IMR-90 (cell line): ENCODE measurements at regions not wholly inside any gene's neighbourhood (a gene's known extent, or its start where the extent isn't known, plus 50 kb on each side); places are given as distances from the start of the nearest gene placed in this dataset.
A peak's percentile ranks its signal among the peaks of the same experiment; 100 is the strongest.

ENCODE experiments used
- ATAC-seq: fragments of 200-7000 bp; cut with Tn5 transposase; 2 replicates; pipeline ENCODE4 v1.9.1; 2020; ENCODE audit warnings: low read depth, mild to moderate bottlenecking, moderate library complexity
- BruUV-seq: library from RNA; stranded (reverse); fragments of 400-500 nt; replicated peaks from 2 replicates; lab custom pipeline; 2021; lab: Mats Ljungman, UMichigan
- CTCF ChIA-PET: fragments of 300-600 bp; formaldehyde crosslinking; extraction: SDS; loops from one replicate; lab custom pipeline; 2021; ENCODE audit warnings: antibody characterized with exemption; lab: Yijun Ruan, JAX
- POLR2A ChIA-PET: fragments of 300-600 bp; sonication (Branson Sonifier 250); formaldehyde crosslinking; loops from one replicate; lab custom pipeline; 2022; ENCODE audit warnings: antibody characterized with exemption; ENCODE audit not compliant: unreplicated experiment; lab: Charles Lee
- DNase-seq: peaks from one replicate; pipeline ENCODE4 v3.0.0; 2013
- H2AFZ ChIP-seq: replicated peaks from 2 replicates; pipeline ENCODE3; 2013; ENCODE audit warnings: low read length, mild to moderate bottlenecking; ENCODE audit not compliant: poor library complexity
- H2AK5ac ChIP-seq: 2 replicates; pipeline ENCODE4 v1.6.1; 2013; ENCODE audit warnings: low read depth, low read length, inconsistent platforms
- H2AK9ac ChIP-seq: replicated peaks from 2 replicates; pipeline ENCODE3; 2013; ENCODE audit warnings: mild to moderate bottlenecking, low read depth, low read length, moderate library complexity; ENCODE audit not compliant: poor library complexity
- H2BK120ac ChIP-seq: 2 replicates; pipeline ENCODE4 v1.6.1; 2013; ENCODE audit warnings: low read depth, low read length, inconsistent platforms
- H2BK15ac ChIP-seq: 3 replicates; pipeline ENCODE4 v1.6.1; 2013; ENCODE audit warnings: low read depth, low read length, inconsistent platforms
- H2BK20ac ChIP-seq: 2 replicates; pipeline ENCODE4 v1.6.1; 2013; ENCODE audit warnings: low read depth, mild to moderate bottlenecking, inconsistent platforms, low read length, moderate library complexity
- H2BK5ac ChIP-seq: 2 replicates; pipeline ENCODE4 v1.6.1; 2013; ENCODE audit warnings: mild to moderate bottlenecking, low read depth, low read length, inconsistent platforms; ENCODE audit not compliant: poor library complexity, severe bottlenecking
- H3K14ac ChIP-seq: replicated peaks from 2 replicates; pipeline ENCODE4 v1.6.1; 2013; ENCODE audit warnings: low read depth, low read length, inconsistent platforms
- H3K18ac ChIP-seq: 2 replicates; pipeline ENCODE4 v1.6.1; 2013; ENCODE audit warnings: low read depth, low read length, control low read depth
- H3K23ac ChIP-seq: 2 replicates; pipeline ENCODE4 v1.6.1; 2013; ENCODE audit warnings: low read depth, low read length, inconsistent platforms
- H3K27ac ChIP-seq: 2 replicates; pipeline ENCODE4 v1.5.1; 2013; ENCODE audit warnings: mild to moderate bottlenecking, control low read depth, low read length; ENCODE audit not compliant: insufficient read depth
- H3K27me3 ChIP-seq: 2 replicates; pipeline ENCODE4 v1.6.1; 2013; ENCODE audit warnings: low read length; ENCODE audit not compliant: control insufficient read depth, insufficient read depth
- H3K36me3 ChIP-seq: 2 replicates; pipeline ENCODE4 v1.6.1; 2013; ENCODE audit warnings: low read length, mixed read lengths; ENCODE audit not compliant: control insufficient read depth, insufficient read depth
- H3K4ac ChIP-seq: 2 replicates; pipeline ENCODE4 v1.6.1; 2013; ENCODE audit warnings: low read depth, low read length, inconsistent platforms
- H3K4me1 ChIP-seq: 2 replicates; pipeline ENCODE4 v1.6.1; 2013; ENCODE audit warnings: low read length, mixed read lengths; ENCODE audit not compliant: control insufficient read depth, insufficient read depth
- H3K4me2 ChIP-seq: 2 replicates; pipeline ENCODE4 v1.6.1; 2013; ENCODE audit warnings: low read depth, mild to moderate bottlenecking, control low read depth, low read length, moderate library complexity
- H3K4me3 ChIP-seq: 2 replicates; pipeline ENCODE4 v1.5.1; 2013; ENCODE audit warnings: low read depth, mild to moderate bottlenecking, control low read depth, low read length, moderate library complexity; ENCODE audit not compliant: insufficient read depth
- H3K56ac ChIP-seq: 2 replicates; pipeline ENCODE4 v1.6.1; 2013; ENCODE audit warnings: low read length, inconsistent platforms; ENCODE audit not compliant: insufficient read depth; ENCODE audit errors: extremely low read depth
- H3K79me1 ChIP-seq, 2 experiments: 2 replicates each; pipeline ENCODE4 v1.6.1; 2013; ENCODE audit warnings: low read length in 2 of 2, inconsistent platforms in 1 of 2, low read depth in 1 of 2
- H3K9ac ChIP-seq: 2 replicates; pipeline ENCODE4 v1.6.1; 2013; ENCODE audit warnings: low read depth, low read length, control low read depth
- H3K9me1 ChIP-seq: 2 replicates; pipeline ENCODE4 v1.6.1; 2013; ENCODE audit warnings: low read length, inconsistent platforms; ENCODE audit not compliant: insufficient read depth
- H3K9me3 ChIP-seq: 2 replicates; pipeline ENCODE4 v1.6.1; 2013; ENCODE audit warnings: low read length; ENCODE audit not compliant: control insufficient read depth, insufficient read depth
- H4K20me1 ChIP-seq: 2 replicates; pipeline ENCODE4 v1.6.1; 2013; ENCODE audit warnings: low read length, inconsistent platforms; ENCODE audit not compliant: insufficient read depth
- H4K5ac ChIP-seq: 2 replicates; pipeline ENCODE4 v1.6.1; 2013; ENCODE audit warnings: mild to moderate bottlenecking, low read depth, low read length, control low read depth
- H4K8ac ChIP-seq, 2 experiments: 2 replicates each; pipeline ENCODE4 v1.6.1; 2013; ENCODE audit warnings: low read depth in 2 of 2, low read length in 2 of 2, control low read depth in 1 of 2, inconsistent platforms in 1 of 2
- H4K91ac ChIP-seq: 2 replicates; pipeline ENCODE4 v1.6.1; 2013; ENCODE audit warnings: low read depth, low read length, inconsistent platforms; ENCODE audit not compliant: insufficient read depth
- CHD1 ChIP-seq: IDR thresholded peaks from 2 replicates; pipeline ENCODE4 v1.6.1; 2012; ENCODE audit warnings: low read depth, low read length, improper control_type of control experiment
- CTCF ChIP-seq: conservative IDR thresholded peaks from 2 replicates; pipeline ENCODE4 v1.5.1; 2012; ENCODE audit warnings: mild to moderate bottlenecking, low read depth, low read length, improper control_type of control experiment
- FOS ChIP-seq: fragments of 150-350 bp; IDR thresholded peaks from 2 replicates; pipeline ENCODE4 v1.6.1; 2016; ENCODE audit warnings: low read depth, low read length
- MXI1 ChIP-seq: IDR thresholded peaks from 2 replicates; pipeline ENCODE4 v1.6.1; 2012; ENCODE audit warnings: low read depth, mild to moderate bottlenecking, low read length, moderate library complexity, borderline replicate concordance
- POLR2A ChIP-seq: IDR thresholded peaks from 2 replicates; pipeline ENCODE4 v1.6.1; 2012; ENCODE audit warnings: mild to moderate bottlenecking, low read depth, low read length
- RFX5 ChIP-seq: IDR thresholded peaks from 2 replicates; pipeline ENCODE4 v1.8.0; 2012; ENCODE audit warnings: low read depth, mild to moderate bottlenecking, low read length, moderate library complexity
- USF2 ChIP-seq: fragments of 150-350 bp; IDR thresholded peaks from 2 replicates; pipeline ENCODE4 v1.6.1; 2017; ENCODE audit warnings: mild to moderate bottlenecking, antibody characterized with exemption, low read length, low read depth
- WGBS, 2 experiments: methylation state at CpG; one replicate each; pipeline versions ENCODE4 v1.1.5 to v1.1.7; 2013; ENCODE audit warnings: missing lambda C conversion rate in 2 of 2; ENCODE audit not compliant: insufficient read length in 1 of 2; ENCODE audit errors: extremely low coverage in 2 of 2; 5-methylcytosine and 5-hydroxymethylcytosine counted together
- dilution Hi-C: fragments of 300-500 bp; cut with HindIII; formaldehyde crosslinking; loops from one replicate; pipeline ENCODE4 v1.14.3; 2018; ENCODE audit warnings: low sequenced_read_pairs; ENCODE audit not compliant: unreplicated experiment
- in situ Hi-C: fragments of 300-500 bp; cut with MboI; formaldehyde crosslinking; loops from 3 replicates; pipeline ENCODE4 v1.14.3; 2019; ENCODE audit warnings: low sequenced_read_pairs, inconsistent platforms, mixed read lengths
- intact Hi-C: fragments of 100-400 bp; cut with micrococcal nuclease; formaldehyde crosslinking; loops from 2 replicates; pipeline ENCODE4 v1.10.0; 2022

- ChIA-PET CTCF (no interaction called here), POLR2A (no interaction called here)
- in situ Hi-C loops (no loop called here), dilution Hi-C loops (no loop called here), intact Hi-C loops (no loop called here)
- Histone ChIP-seq H2BK120ac (0 out of 2 replicates have a peak overlapping the region, but pooled peaks have one; percentile 16), H3K4me1 (peaks cover 2% of the 10 kb centered on the region; the same call in 1 of the 2 replicates), H2BK5ac (no peak overlapping the region), H4K8ac (peak overlapping the region in 1 of 2 experiments; percentile 36; a peak in 2 of 4 replicates), H3K14ac (0 out of 2 replicates have a peak overlapping the region, but pooled peaks have one; percentile 16), H3K27ac (no peak overlapping the region), H2BK15ac (0 out of 3 replicates have a peak overlapping the region, but pooled peaks have one; percentile 8), H2AK9ac (no peak overlapping the region), H3K79me1 (no peaks in the 10 kb centered on the region), H3K56ac (no peak overlapping the region), H3K36me3 (no peaks in the 10 kb centered on the region), H3K9me1 (no peaks in the 10 kb centered on the region), H3K23ac (no peak overlapping the region), H2AFZ (peak overlapping the region; percentile 46), H3K27me3 (no peaks in the 10 kb centered on the region), H3K9ac (no peak overlapping the region), H2AK5ac (no peak overlapping the region), H2BK20ac (peak overlapping the region; percentile 38; the same call in 1 of the 2 replicates), H4K5ac (no peak overlapping the region), H3K4me2 (no peak overlapping the region), H3K18ac (0 out of 2 replicates have a peak overlapping the region, but pooled peaks have one; percentile 1), H3K4me3 (no peak overlapping the region), H4K91ac (no peak overlapping the region; the same call in 1 of the 2 replicates), H4K20me1 (no peaks in the 10 kb centered on the region), H3K4ac (peak overlapping the region; percentile 65; the same call in 1 of the 2 replicates), H3K9me3 (no peaks in the 10 kb centered on the region; the same call in 1 of the 2 replicates)
- peak; percentile 32; the same call in 1 of the 2 replicates for ATAC-seq
- TF ChIP-seq USF2 (no peak), FOS (no peak), RFX5 (no peak), POLR2A (no peak), MXI1 (no peak), CTCF (no peak), CHD1 (no peak)
- BruUV-seq, result no TSS peak
- peak; percentile 56 for DNase-seq
- 83% methylated on average over 6 of the region's 15 CpGs; no CpG with 5 or more reads in 1 of the 2 experiments for WGBS, 2 experiments
These were observed 231.7 kb upstream of the PPARGC1A start for GRCh38 chr4:24121395-24122175.
